Muscle layer of colon (tissue), 2 donors: ENCODE measurements at regions not wholly inside any gene's neighbourhood (a gene's known extent, or its start where the extent isn't known, plus 50 kb on each side); places are given as distances from the start of the nearest gene placed in this dataset.

ENCODE experiments used
- H3K27ac ChIP-seq: one replicate; pipeline ENCODE4 v1.7.0; 2013; ENCODE audit warnings: low read depth, mild to moderate bottlenecking, low read length, moderate library complexity
- H3K27me3 ChIP-seq, 2 donors: one replicate each; pipeline ENCODE4 v1.7.0; 2013; ENCODE audit warnings: low read length in 2 of 2, mild to moderate bottlenecking in 2 of 2; ENCODE audit not compliant: insufficient read depth in 2 of 2, control insufficient read depth in 1 of 2
- H3K36me3 ChIP-seq: one replicate; pipeline ENCODE4 v1.7.0; 2013; ENCODE audit warnings: mild to moderate bottlenecking, low read length; ENCODE audit not compliant: insufficient read depth
- H3K4me1 ChIP-seq: one replicate; pipeline ENCODE4 v1.7.0; 2013; ENCODE audit warnings: mild to moderate bottlenecking, low read length; ENCODE audit not compliant: insufficient read depth
- H3K4me3 ChIP-seq, 2 donors: one replicate each; pipeline ENCODE4 v1.7.0; 2013; ENCODE audit warnings: low read length in 2 of 2, low read depth in 1 of 2, mild to moderate bottlenecking in 1 of 2, moderate library complexity in 1 of 2
- H3K9ac ChIP-seq: one replicate; pipeline ENCODE4 v1.7.0; 2013; ENCODE audit warnings: low read length
- H3K9me3 ChIP-seq: one replicate; pipeline ENCODE4 v1.7.0; 2013; ENCODE audit warnings: mild to moderate bottlenecking, low read length
- donor health status: abdominal sarcoma.
- donor health status: Adenocarcinoma of cecum.

DNA sequence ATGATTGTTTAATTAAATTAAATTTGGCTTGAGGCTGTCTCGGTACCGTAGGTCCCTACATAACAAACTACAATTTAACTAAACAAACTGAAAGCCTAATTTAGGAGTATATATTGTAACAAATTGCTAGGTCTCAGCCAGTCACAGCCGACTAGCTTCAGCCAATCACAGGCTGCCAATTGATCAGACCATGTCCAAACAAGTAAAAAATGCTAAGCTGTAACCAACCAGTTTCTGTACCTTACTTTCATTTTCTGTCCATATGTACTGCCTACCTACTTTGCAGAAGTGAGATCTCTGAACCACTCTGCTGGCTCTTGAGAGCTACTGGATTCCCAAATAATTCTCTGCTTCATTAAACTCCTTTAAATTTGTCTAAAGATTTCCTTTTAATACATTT is 648.0 kb upstream of the GJE1 start:
- H3K27ac ChIP-seq = no peak overlapping the region
- H3K4me3 ChIP-seq = no peak overlapping the region
- no peaks in the 10 kb centered on the region for H3K4me1 ChIP-seq
- H3K27me3 ChIP-seq = no peaks in the 10 kb centered on the region
- no peak overlapping the region for H3K9ac ChIP-seq
- no peaks in the 10 kb centered on the region for H3K36me3 ChIP-seq
- no peaks in the 10 kb centered on the region for H3K9me3 ChIP-seq

DNA sequence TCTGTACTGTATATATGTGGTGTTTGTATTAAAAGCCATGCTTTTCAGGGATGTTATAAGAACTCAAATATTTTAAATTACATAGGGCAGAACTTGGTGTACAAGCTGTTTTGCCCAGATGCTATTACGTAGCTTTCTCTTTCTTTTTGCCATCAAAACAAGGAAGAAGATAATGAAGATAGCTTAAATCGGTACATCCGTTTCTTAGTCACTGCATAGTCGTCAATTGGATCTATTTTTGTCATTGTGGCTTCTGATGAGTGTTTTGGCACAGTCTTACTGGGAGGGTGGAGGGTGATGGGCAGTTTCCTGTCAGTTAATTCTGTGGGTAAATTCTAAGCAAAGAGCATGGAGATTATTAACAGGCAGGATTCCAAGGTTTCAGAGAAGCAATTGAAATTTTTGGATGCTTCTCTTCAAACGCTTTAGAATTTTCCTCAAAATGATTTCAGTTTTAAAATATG is 649.1 kb upstream of the GJE1 start:
- Histone ChIP-seq H3K4me1 (no peaks in the 10 kb centered on the region), H3K4me3 (peak overlapping the region in 1 of 2 donors; percentile 27), H3K27me3 (no peaks in the 10 kb centered on the region), H3K27ac (no peak overlapping the region), H3K9me3 (no peaks in the 10 kb centered on the region), H3K9ac (no peak overlapping the region), H3K36me3 (no peaks in the 10 kb centered on the region)

DNA sequence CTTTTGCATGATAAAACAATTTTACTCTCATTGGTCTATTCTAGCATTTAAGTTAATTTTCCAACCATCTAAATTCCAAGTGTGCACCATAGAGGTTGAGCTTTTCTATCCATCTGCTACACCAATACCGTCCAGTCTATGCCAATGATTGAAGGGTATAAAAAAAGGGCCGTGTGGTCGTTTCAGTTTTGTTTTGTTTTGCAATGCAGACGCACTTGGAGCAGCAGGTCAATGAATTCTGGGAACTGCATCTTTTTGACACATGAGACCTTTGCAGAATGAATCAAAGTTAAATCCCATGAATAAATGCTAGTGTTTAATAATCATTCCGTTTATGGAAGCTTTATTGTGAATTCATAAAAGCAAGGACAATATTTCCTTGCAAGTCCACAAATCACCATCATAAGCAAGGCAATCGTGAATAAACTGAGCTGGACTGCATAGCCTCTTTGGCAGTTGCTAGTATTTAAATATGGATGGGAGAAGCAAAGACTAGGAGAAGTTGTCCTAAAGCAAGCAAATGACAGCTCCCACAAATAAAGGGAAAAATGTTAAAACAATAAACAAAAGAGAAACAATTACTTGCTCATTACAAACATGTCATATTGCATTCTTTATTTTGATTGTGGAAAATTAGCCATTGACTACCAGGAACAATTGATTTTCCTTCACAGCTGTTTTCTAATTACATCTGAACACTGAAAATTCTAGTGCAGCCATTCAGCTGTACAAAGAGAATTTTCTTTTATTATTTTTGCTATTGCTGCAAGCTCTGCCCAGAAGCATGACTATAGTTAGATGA is 649.7 kb upstream of the GJE1 start:
- Histone ChIP-seq H3K27ac (no peak overlapping the region), H3K36me3 (no peaks in the 10 kb centered on the region), H3K27me3 (no peaks in the 10 kb centered on the region), H3K9ac (no peak overlapping the region), H3K4me3 (peak overlapping the region in 1 of 2 donors; percentile 27), H3K9me3 (no peaks in the 10 kb centered on the region), H3K4me1 (no peaks in the 10 kb centered on the region)

DNA sequence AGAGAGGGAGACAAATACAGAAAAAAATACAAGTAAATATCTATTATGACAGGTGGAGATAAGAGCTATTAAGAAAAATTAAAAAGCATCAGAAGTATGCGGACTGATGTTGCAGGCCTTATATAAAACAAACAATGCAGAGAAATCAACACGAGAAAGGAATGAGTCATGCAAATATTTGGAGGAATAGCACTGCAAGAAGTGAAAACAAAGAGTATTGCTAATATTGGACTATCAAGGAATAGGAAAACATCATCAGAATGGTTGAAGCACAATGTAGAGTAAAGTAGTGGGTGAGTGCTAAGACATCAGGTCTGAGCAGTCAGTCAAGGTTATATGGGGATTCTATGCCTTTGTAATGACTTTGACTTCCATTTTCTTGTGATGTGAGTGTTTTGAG is 657.5 kb upstream of the GJE1 start:
- Histone ChIP-seq H3K36me3 (no peaks in the 10 kb centered on the region), H3K27me3 (no peaks in the 10 kb centered on the region), H3K4me3 (no peak overlapping the region), H3K27ac (no peak overlapping the region), H3K9me3 (no peaks in the 10 kb centered on the region), H3K9ac (no peak overlapping the region), H3K4me1 (no peaks in the 10 kb centered on the region)

DNA sequence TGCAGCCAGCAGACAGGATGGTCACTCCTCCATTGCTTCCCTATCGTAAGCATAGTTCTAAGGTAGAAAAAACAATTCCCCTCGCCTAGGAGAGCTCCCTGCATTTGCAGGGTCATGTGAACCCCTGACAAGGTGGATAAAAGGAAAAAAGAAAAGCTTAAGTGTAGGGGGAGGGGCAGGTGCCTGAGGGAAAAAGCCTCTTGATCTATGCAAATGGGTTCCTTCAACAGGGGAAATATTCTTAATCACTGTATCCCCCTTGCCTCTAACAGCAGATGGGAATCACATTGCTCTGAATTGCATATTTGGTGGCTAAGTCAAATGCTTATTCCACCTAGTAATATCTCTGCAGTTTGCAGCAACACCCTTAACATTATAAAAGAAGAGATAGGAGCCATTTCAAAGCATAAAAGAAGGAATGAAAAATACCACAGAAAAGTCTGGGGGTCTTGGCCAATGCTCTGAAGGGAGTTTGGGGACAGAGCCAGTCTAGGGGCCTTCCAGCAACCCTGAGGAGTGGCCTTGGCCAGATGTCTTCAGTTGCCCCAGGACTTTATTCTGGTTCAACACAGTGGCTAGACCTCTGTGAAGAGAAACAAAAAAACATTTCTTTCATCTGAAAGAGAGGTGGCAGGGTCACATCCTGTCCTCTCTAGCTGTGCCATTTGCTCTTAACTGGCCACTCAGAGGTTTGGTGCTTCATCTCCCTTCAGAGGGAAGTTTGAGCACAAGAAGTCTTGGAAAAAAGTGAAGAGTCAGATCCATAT is 660.4 kb upstream of the GJE1 start:
- H3K36me3 ChIP-seq = no peaks in the 10 kb centered on the region
- H3K27me3 ChIP-seq = no peaks in the 10 kb centered on the region
- H3K9me3 ChIP-seq = no peaks in the 10 kb centered on the region
- no peak overlapping the region for H3K9ac ChIP-seq
- H3K4me3 ChIP-seq = no peak overlapping the region
- no peak overlapping the region for H3K27ac ChIP-seq
- H3K4me1 ChIP-seq = no peaks in the 10 kb centered on the region

DNA sequence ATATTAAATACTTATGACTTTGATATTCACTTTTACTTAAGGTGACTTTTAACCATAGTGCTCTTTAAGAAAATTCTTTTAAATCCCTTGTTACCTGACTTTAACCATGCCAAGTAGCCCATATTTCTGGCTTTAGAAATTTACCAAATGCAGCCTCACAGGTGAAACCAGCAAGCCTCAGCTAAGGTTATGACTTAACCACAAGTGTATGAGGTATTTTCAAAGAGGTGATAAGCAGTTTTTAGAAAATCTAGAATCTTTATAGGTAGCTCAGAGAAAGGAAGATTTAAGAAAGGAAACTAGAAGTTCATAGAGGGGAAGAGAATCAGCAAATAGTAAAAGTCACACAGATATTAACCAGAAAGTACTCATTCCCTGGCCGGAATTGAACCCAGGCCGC is 661.9 kb upstream of the GJE1 start:
- Histone ChIP-seq H3K9ac (no peak overlapping the region), H3K4me3 (no peak overlapping the region), H3K27me3 (no peaks in the 10 kb centered on the region), H3K36me3 (no peaks in the 10 kb centered on the region), H3K4me1 (no peaks in the 10 kb centered on the region), H3K27ac (no peak overlapping the region), H3K9me3 (no peaks in the 10 kb centered on the region)

DNA sequence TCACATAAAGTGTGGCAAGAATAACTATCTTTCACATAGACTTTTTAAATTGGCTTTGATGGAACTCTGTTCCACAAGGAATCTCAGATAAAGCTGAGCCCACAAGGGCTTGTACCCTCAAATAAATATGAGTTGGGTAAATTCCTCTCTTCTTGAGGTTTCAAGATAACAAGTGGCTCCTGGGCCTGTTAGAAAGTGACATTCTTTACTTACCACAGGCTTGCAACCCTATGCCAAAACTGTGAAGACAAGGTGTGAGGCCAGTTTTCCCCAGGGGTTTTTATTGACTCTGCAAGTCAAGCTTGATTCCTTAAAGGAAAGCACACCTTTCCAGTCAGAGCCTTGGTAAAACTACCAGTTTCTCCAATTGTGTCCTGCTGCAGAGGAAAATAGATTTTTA is 664.8 kb upstream of the GJE1 start:
- Histone ChIP-seq H3K9ac (no peak overlapping the region), H3K36me3 (no peaks in the 10 kb centered on the region), H3K4me1 (no peaks in the 10 kb centered on the region), H3K4me3 (no peak overlapping the region), H3K27me3 (no peaks in the 10 kb centered on the region), H3K9me3 (no peaks in the 10 kb centered on the region), H3K27ac (no peak overlapping the region)

DNA sequence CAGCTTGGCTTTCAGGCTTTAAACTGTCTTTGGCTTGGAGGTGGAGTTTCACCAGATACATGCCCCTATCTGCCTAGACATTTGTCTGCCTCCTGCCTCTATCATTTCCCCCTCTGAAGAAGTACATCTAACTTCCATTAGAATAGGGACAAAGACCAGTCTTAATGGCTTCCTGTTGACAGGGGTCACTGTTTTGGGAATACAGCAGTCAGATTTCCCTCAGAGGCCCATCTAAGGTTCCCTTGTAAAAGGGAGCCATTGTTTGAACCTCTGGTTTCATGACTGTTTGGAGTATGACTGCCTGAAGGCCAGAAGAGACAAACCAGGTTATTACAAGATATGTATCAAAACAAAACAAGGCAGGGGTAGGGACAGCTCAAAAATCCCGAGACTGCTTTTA is 665.7 kb upstream of the GJE1 start:
- no peak overlapping the region for H3K4me3 ChIP-seq
- H3K27ac ChIP-seq = no peak overlapping the region
- H3K27me3 ChIP-seq = no peaks in the 10 kb centered on the region

DNA sequence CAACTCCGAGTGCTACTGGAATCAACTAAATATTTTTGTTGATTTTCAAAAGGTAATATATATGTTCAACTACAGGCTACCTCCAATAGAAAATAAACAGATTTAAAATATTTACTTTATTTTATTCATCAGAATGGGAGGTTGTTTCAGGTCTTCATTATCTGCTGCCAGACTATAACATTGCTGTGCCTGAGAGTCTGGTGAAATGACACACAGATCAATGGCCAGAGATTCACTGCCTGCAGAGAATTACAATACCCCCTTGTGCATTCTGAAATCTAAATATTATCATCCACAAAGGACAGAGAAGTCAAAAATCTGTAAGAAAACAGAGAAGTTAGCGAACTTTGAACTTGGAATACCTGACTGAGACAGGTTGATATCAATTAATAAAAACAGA is 667.8 kb upstream of the GJE1 start:
- no peak overlapping the region for H3K27ac ChIP-seq

More for the DNA sequence above, 665.7 kb upstream of the GJE1 start:
- H3K4me1 ChIP-seq = no peaks in the 10 kb centered on the region
- H3K36me3 ChIP-seq = no peaks in the 10 kb centered on the region
- H3K9me3 ChIP-seq = no peaks in the 10 kb centered on the region
- no peak overlapping the region for H3K9ac ChIP-seq

DNA sequence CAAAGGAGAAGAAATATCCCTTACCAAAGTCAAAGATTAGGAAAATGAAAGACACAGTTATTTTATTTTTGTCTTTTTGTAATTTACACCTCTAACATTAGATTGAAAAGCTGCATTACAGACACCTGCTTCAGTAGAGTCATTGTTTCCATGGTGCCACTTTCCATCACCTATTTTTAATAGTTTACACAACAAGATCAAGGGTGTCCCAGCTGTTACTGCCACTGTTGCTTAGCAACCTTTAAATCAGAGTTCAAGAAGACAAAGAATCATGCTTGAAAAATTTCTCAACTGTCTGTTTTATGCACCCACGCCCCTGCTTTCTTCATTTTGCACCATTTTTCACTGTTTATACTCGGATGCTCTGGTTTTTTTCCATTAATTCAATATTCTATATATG is 668.2 kb upstream of the GJE1 start:
- no peaks in the 10 kb centered on the region for H3K27me3 ChIP-seq
- no peak overlapping the region for H3K9ac ChIP-seq
- H3K4me3 ChIP-seq = no peak overlapping the region
- no peaks in the 10 kb centered on the region for H3K4me1 ChIP-seq
- no peak overlapping the region for H3K27ac ChIP-seq
- no peaks in the 10 kb centered on the region for H3K36me3 ChIP-seq
- H3K9me3 ChIP-seq = no peaks in the 10 kb centered on the region

More for the DNA sequence above, 667.8 kb upstream of the GJE1 start:
- Histone ChIP-seq H3K9ac (no peak overlapping the region), H3K36me3 (no peaks in the 10 kb centered on the region), H3K9me3 (no peaks in the 10 kb centered on the region), H3K4me1 (no peaks in the 10 kb centered on the region), H3K4me3 (no peak overlapping the region), H3K27me3 (no peaks in the 10 kb centered on the region)

DNA sequence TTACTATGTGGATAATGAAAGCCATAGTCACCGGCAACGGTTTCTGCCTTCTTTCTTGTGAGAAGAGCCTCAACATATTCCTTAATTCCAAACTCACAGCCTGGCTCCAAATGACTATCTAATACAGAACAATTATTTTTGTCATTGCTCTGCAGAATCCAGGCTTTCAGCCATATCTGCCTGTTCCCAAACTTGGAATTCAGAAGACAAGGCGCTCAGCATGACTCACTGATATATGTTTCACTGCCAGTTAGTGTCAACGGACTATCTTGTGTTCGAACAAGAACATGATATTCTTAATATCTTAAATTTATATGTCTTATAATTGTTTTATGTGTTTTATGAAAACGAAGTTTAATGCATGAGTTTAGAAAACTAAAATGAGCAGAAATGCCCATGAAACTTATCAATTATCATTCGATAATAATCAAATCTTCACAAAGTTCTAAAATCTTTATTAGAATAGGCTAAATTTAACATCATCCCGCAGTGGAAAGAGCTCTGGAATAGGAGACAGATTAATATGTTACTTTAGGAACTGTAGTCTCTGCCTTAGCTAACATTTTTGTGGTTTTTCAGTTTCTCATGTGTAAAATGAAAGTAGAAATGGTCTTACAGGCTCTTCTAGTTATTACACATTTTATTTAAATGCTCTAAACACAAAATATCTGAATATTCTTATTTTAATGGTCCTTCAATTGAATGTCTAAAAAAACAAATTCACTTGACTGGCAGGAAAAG is 669.3 kb upstream of the GJE1 start:
- Histone ChIP-seq H3K9ac (no peak overlapping the region), H3K4me3 (no peak overlapping the region), H3K9me3 (no peaks in the 10 kb centered on the region), H3K4me1 (no peaks in the 10 kb centered on the region), H3K27me3 (no peaks in the 10 kb centered on the region), H3K36me3 (no peaks in the 10 kb centered on the region), H3K27ac (no peak overlapping the region)
